PC-9 (cell line): ENCODE measurements at regions not wholly inside any gene's neighbourhood (a gene's known extent, or its start where the extent isn't known, plus 50 kb on each side); places are given as distances from the start of the nearest gene placed in this dataset.

Experiments
- BruUV-seq: library from RNA; stranded (reverse); fragments of 400-500 nt; replicated peaks from 2 replicates; lab custom pipeline; 2021; lab: Mats Ljungman, UMichigan
- CTCF ChIA-PET: fragments of 300-600 bp; sonication (Branson Sonifier 250); formaldehyde crosslinking; loops from one replicate; lab custom pipeline; 2022; ENCODE audit warnings: antibody characterized with exemption; lab: Charles Lee
- POLR2A ChIA-PET: fragments of 300-600 bp; sonication (Branson Sonifier 250); formaldehyde crosslinking; loops from one replicate; lab custom pipeline; 2022; ENCODE audit warnings: antibody characterized with exemption; ENCODE audit not compliant: unreplicated experiment; lab: Charles Lee
- DNase-seq, 2 experiments: peaks; one replicate each; pipeline versions ENCODE4 v3.0.0 to v3.0.0-alpha.2; 2015 to 2022; ENCODE audit warnings: mixed read lengths in 1 of 2
- H2AFZ ChIP-seq: fragments of 200-600 bp; sonication (generic); 2 replicates; pipeline ENCODE4 v1.8.1; 2017; ENCODE audit warnings: antibody characterized with exemption
- H3F3A ChIP-seq: fragments of 200-600 bp; sonication (generic); 2 replicates; pipeline ENCODE4 v1.8.1; 2017; ENCODE audit warnings: antibody characterized with exemption, mild to moderate bottlenecking, low read depth; ENCODE audit not compliant: insufficient read depth
- H3K27ac ChIP-seq: fragments of 200-600 bp; sonication (generic); 2 replicates; pipeline ENCODE4 v1.6.1; 2016; ENCODE audit warnings: mixed run types
- H3K27me3 ChIP-seq: fragments of 200-600 bp; sonication (generic); 2 replicates; pipeline ENCODE4 v1.6.1; 2016; ENCODE audit warnings: low read depth, mixed run types; ENCODE audit not compliant: insufficient read depth
- H3K36me3 ChIP-seq: fragments of 200-600 bp; sonication (generic); 2 replicates; pipeline ENCODE4 v1.6.1; 2016; ENCODE audit warnings: low read depth, mixed run types
- H3K4me1 ChIP-seq: fragments of 200-600 bp; sonication (generic); replicated peaks from 2 replicates; pipeline ENCODE4 v1.6.1; 2016; ENCODE audit warnings: mixed run types; ENCODE audit not compliant: insufficient read depth
- H3K4me2 ChIP-seq: fragments of 200-600 bp; sonication (generic); 2 replicates; pipeline ENCODE4 v1.6.1; 2017; ENCODE audit warnings: mixed run types
- H3K4me3 ChIP-seq: fragments of 200-600 bp; sonication (generic); 2 replicates; pipeline ENCODE4 v1.6.1; 2016; ENCODE audit warnings: mixed run types
- H3K79me2 ChIP-seq: fragments of 200-600 bp; sonication (generic); 2 replicates; pipeline ENCODE4 v1.6.1; 2017; ENCODE audit warnings: low read depth, mixed run types
- H3K9me2 ChIP-seq: fragments of 200-600 bp; sonication (generic); 2 replicates; pipeline ENCODE4 v1.8.1; 2017; ENCODE audit warnings: mild to moderate bottlenecking; ENCODE audit not compliant: insufficient read depth
- H3K9me3 ChIP-seq: fragments of 200-600 bp; sonication (generic); 2 replicates; pipeline ENCODE4 v1.8.1; 2016; ENCODE audit warnings: low read depth; ENCODE audit not compliant: insufficient read depth
- H4K20me1 ChIP-seq: fragments of 200-600 bp; sonication (generic); 2 replicates; pipeline ENCODE4 v1.8.1; 2017; ENCODE audit not compliant: insufficient read depth
- CTCF ChIP-seq: fragments of 200-600 bp; sonication (generic); conservative IDR thresholded peaks from 2 replicates; pipeline ENCODE4 v1.6.1; 2017; ENCODE audit warnings: mixed run types, antibody characterized with exemption, mild to moderate bottlenecking, moderate library complexity
- EZH2 ChIP-seq: fragments of 200-600 bp; sonication (generic); IDR thresholded peaks from 2 replicates; pipeline ENCODE4 v1.8.0; 2017; ENCODE audit warnings: antibody characterized with exemption, low read depth
- intact Hi-C: fragments of 100-400 bp; cut with micrococcal nuclease; formaldehyde crosslinking; loops from one replicate; pipeline ENCODE4 v1.10.0; 2022; ENCODE audit not compliant: unreplicated experiment

- Histone ChIP-seq H2AFZ (no peak overlapping the region), H3K27me3 (no peaks in the 10 kb centered on the region), H3F3A (no peaks in the 10 kb centered on the region), H3K9me2 (no peaks in the 10 kb centered on the region), H3K4me2 (no peak overlapping the region), H3K4me1 (no peaks in the 10 kb centered on the region), H3K79me2 (no peaks in the 10 kb centered on the region), H3K36me3 (no peaks in the 10 kb centered on the region), H3K4me3 (no peak overlapping the region), H3K9me3 (no peaks in the 10 kb centered on the region), H3K27ac (no peak overlapping the region), H4K20me1 (no peaks in the 10 kb centered on the region)
- no peak for TF ChIP-seq CTCF
- TF ChIP-seq EZH2: no peak
- intact Hi-C loops: no loop called here
- ChIA-PET CTCF (no interaction called here), POLR2A (no interaction called here)
- no TSS peak for BruUV-seq
- DNase-seq: no peak
These were observed 281.0 kb upstream of the PCDH20 start for GRCh38 chr13:61696676-61697075.

DNA sequence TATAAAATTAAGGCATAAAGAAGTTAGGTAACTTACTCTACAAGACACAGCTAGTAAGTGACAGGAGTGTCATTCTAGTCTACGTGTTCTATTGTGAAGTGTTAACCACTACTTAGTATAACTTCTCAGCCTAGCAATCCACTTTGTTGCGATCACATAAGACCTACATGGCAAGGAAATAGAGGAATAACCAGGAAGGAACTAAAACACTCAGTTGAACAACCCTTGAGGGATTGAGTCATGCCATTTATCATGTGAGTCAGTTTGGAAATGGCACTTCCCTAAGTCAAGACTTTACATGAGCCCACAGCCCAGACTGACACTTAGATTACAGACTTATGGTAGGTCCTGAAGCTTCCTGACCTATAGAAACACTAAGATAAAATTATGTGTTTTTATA lies 279.5 kb upstream of the PCDH20 start:
- DNase-seq: no peak
- Histone ChIP-seq H3K27me3 (no peaks in the 10 kb centered on the region), H4K20me1 (no peaks in the 10 kb centered on the region), H3K36me3 (no peaks in the 10 kb centered on the region), H3K27ac (no peak overlapping the region), H3K9me2 (no peaks in the 10 kb centered on the region), H3K9me3 (no peaks in the 10 kb centered on the region), H3K4me3 (no peak overlapping the region), H3K4me1 (no peaks in the 10 kb centered on the region), H3K79me2 (no peaks in the 10 kb centered on the region), H3K4me2 (no peak overlapping the region), H3F3A (no peaks in the 10 kb centered on the region), H2AFZ (no peak overlapping the region)
- TF ChIP-seq CTCF (no peak), EZH2 (no peak)
- no TSS peak for BruUV-seq
- ChIA-PET POLR2A (no interaction called here), CTCF (no interaction called here)
- intact Hi-C loops: no loop called here

- H3K27ac ChIP-seq: no peak overlapping the region
- H3K27me3 ChIP-seq: no peaks in the 10 kb centered on the region
- DNase-seq: no peak
- H3K36me3 ChIP-seq: no peaks in the 10 kb centered on the region
- ChIA-PET CTCF (no interaction called here), POLR2A (no interaction called here)
- BruUV-seq: no TSS peak
- no peaks in the 10 kb centered on the region for H3K9me3 ChIP-seq
- H3F3A ChIP-seq: no peaks in the 10 kb centered on the region
- H3K4me2 ChIP-seq: no peak overlapping the region
- intact Hi-C loops: no loop called here
- TF ChIP-seq EZH2 (no peak), CTCF (no peak)
- H2AFZ ChIP-seq: no peak overlapping the region
- H3K9me2 ChIP-seq: no peaks in the 10 kb centered on the region
- H3K4me3 ChIP-seq: no peak overlapping the region
- no peaks in the 10 kb centered on the region for H3K79me2 ChIP-seq
- H4K20me1 ChIP-seq: no peaks in the 10 kb centered on the region
- H3K4me1 ChIP-seq: no peaks in the 10 kb centered on the region
These were observed 277.0 kb upstream of the PCDH20 start for GRCh38 chr13:61692691-61693090.
